Neuronal stem cell (in vitro differentiated cells): ENCODE measurements at regions not wholly inside any gene's neighbourhood (a gene's known extent, or its start where the extent isn't known, plus 50 kb on each side); places are given as distances from the start of the nearest gene placed in this dataset.
"Not testable (repeated sequence)": the region's sequence is repeated elsewhere in the genome, so short reads cannot be mapped to it uniquely, and the experiment has no call there.

Experiments used
- DNase-seq: peaks from one replicate; pipeline ENCODE4 v3.0.0-alpha.2; 2013; ENCODE audit warnings: low spot score
- H2AFZ ChIP-seq: one replicate; pipeline ENCODE4 v1.6.1; 2013; ENCODE audit warnings: mild to moderate bottlenecking, low read length, inconsistent platforms
- H2AK5ac ChIP-seq: 2 replicates; pipeline ENCODE4 v1.6.1; 2013; ENCODE audit warnings: low read depth, mild to moderate bottlenecking, inconsistent platforms, low read length, moderate library complexity, mixed read lengths
- H2BK120ac ChIP-seq: 2 replicates; pipeline ENCODE4 v1.6.1; 2013; ENCODE audit warnings: low read depth, mild to moderate bottlenecking, inconsistent platforms, low read length, moderate library complexity, mixed read lengths
- H2BK12ac ChIP-seq: one replicate; pipeline ENCODE4 v1.6.1; 2013; ENCODE audit warnings: low read length, inconsistent platforms
- H2BK15ac ChIP-seq: 2 replicates; pipeline ENCODE4 v1.6.1; 2013; ENCODE audit warnings: mild to moderate bottlenecking, low read length, inconsistent platforms, mixed read lengths
- H2BK5ac ChIP-seq: one replicate; pipeline ENCODE4 v1.6.1; 2013; ENCODE audit warnings: inconsistent platforms, mild to moderate bottlenecking, low read length, moderate library complexity
- H3K14ac ChIP-seq: one replicate; pipeline ENCODE4 v1.6.1; 2013; ENCODE audit warnings: low read length, inconsistent platforms
- H3K18ac ChIP-seq: 2 replicates; pipeline ENCODE4 v1.6.1; 2013; ENCODE audit warnings: low read length, inconsistent platforms
- H3K23ac ChIP-seq: 2 replicates; pipeline ENCODE4 v1.6.1; 2013; ENCODE audit warnings: low read depth, mild to moderate bottlenecking, mixed read lengths, low read length, inconsistent platforms; ENCODE audit not compliant: poor library complexity
- H3K27ac ChIP-seq: replicated peaks from 3 replicates; pipeline ENCODE4 v1.5.1; 2013; ENCODE audit warnings: low read length, inconsistent platforms
- H3K27me3 ChIP-seq, 3 experiments: 2 replicates each; pipeline ENCODE4 v1.6.1; 2013; ENCODE audit warnings: low read length in 3 of 3, mild to moderate bottlenecking in 2 of 3, inconsistent platforms in 1 of 3, low read depth in 1 of 3, mixed read lengths in 1 of 3, moderate library complexity in 1 of 3; ENCODE audit not compliant: control insufficient read depth in 3 of 3, insufficient read depth in 3 of 3
- H3K36me3 ChIP-seq, 2 donors: replicated peaks in 1 of 2; 2 replicates each; pipeline ENCODE4 v1.6.1; 2013; ENCODE audit warnings: low read length in 2 of 2; ENCODE audit not compliant: control insufficient read depth in 2 of 2, insufficient read depth in 2 of 2
- H3K4ac ChIP-seq: 2 replicates; pipeline ENCODE4 v1.6.1; 2013; ENCODE audit warnings: inconsistent platforms, mild to moderate bottlenecking, low read length, moderate library complexity
- H3K4me1 ChIP-seq, 2 donors: 1 replicate in 1 of 2; 2 replicates in 1 of 2; pipeline ENCODE4 v1.6.1; 2013; ENCODE audit warnings: low read length in 2 of 2, low read depth in 1 of 2; ENCODE audit not compliant: control insufficient read depth in 2 of 2, insufficient read depth in 1 of 2
- H3K4me2 ChIP-seq: one replicate; pipeline ENCODE4 v1.6.1; 2013; ENCODE audit warnings: mild to moderate bottlenecking, low read length, inconsistent platforms; ENCODE audit not compliant: insufficient read depth, poor library complexity, severe bottlenecking
- H3K4me3 ChIP-seq, 2 donors: 2 replicates each; pipeline ENCODE4 v1.5.1; 2013; ENCODE audit warnings: low read length in 2 of 2, mild to moderate bottlenecking in 2 of 2, inconsistent platforms in 1 of 2, moderate library complexity in 1 of 2
- H3K79me1 ChIP-seq: one replicate; pipeline ENCODE4 v1.6.1; 2013; ENCODE audit warnings: low read depth, mild to moderate bottlenecking, inconsistent platforms, low read length, moderate library complexity
- H3K9ac ChIP-seq: one replicate; pipeline ENCODE4 v1.6.1; 2013; ENCODE audit warnings: mild to moderate bottlenecking, low read depth, low read length, inconsistent platforms; ENCODE audit not compliant: poor library complexity
- H3K9me3 ChIP-seq, 2 donors: replicated peaks in 1 of 2; 2 replicates each; pipeline versions ENCODE3 to v1.6.1; 2013; ENCODE audit warnings: low read length in 2 of 2, mild to moderate bottlenecking in 2 of 2, inconsistent platforms in 1 of 2, low read depth in 1 of 2, mixed read lengths in 1 of 2, moderate library complexity in 1 of 2; ENCODE audit not compliant: control insufficient read depth in 2 of 2, insufficient read depth in 1 of 2
- H4K8ac ChIP-seq: one replicate; pipeline ENCODE4 v1.6.1; 2013; ENCODE audit warnings: low read depth, mild to moderate bottlenecking, inconsistent platforms, low read length, moderate library complexity
- H4K91ac ChIP-seq: one replicate; pipeline ENCODE4 v1.6.1; 2013; ENCODE audit warnings: low read length, low read depth, mild to moderate bottlenecking, inconsistent platforms; ENCODE audit not compliant: poor library complexity
- WGBS, 2 donors: extraction: QIAGEN DNeasy Blood & Tissue Kit; methylation state at CpG; one replicate each; pipeline ENCODE4 v1.1.7; 2013; ENCODE audit warnings: missing lambda C conversion rate in 2 of 2, mixed read lengths in 1 of 2; ENCODE audit not compliant: insufficient read length in 2 of 2, insufficient replicate concordance in 1 of 2; ENCODE audit errors: extremely low coverage in 2 of 2; 5-methylcytosine and 5-hydroxymethylcytosine counted together

GRCh38 chr1:209123601-209124000 lies 459.9 kb upstream of the CAMK1G start:
- WGBS, 2 donors = no CpG with 5 or more reads among the region's 2 CpGs
- H3K4me1 ChIP-seq = no peaks in the 10 kb centered on the region
- H3K4ac ChIP-seq = no peak overlapping the region
- no peak overlapping the region for H2BK5ac ChIP-seq
- no peak overlapping the region for H3K18ac ChIP-seq
- H4K8ac ChIP-seq = no peak overlapping the region
- H3K23ac ChIP-seq = no peak overlapping the region
- no peak overlapping the region for H4K91ac ChIP-seq
- H3K14ac ChIP-seq = no peak overlapping the region
- no peak overlapping the region for H2BK15ac ChIP-seq
- no peaks in the 10 kb centered on the region for H3K27me3 ChIP-seq
- no peak overlapping the region for H2BK12ac ChIP-seq
- no peak overlapping the region for H2AFZ ChIP-seq
- H3K9ac ChIP-seq = no peak overlapping the region
- DNase-seq = no peak
- no peak overlapping the region for H2AK5ac ChIP-seq
- H3K79me1 ChIP-seq = no peaks in the 10 kb centered on the region
- no peaks in the 10 kb centered on the region for H3K9me3 ChIP-seq
- H2BK120ac ChIP-seq = no peak overlapping the region
- H3K36me3 ChIP-seq = no peaks in the 10 kb centered on the region
- H3K4me3 ChIP-seq = no peak overlapping the region
- H3K4me2 ChIP-seq = no peak overlapping the region
- H3K27ac ChIP-seq = no peak overlapping the region

GRCh38 chr1:209129091-209129490 lies 454.4 kb upstream of the CAMK1G start:
- not testable (repeated sequence) for H3K9ac ChIP-seq, H3K9me3 ChIP-seq, H3K27me3 ChIP-seq, H2AFZ ChIP-seq, H3K14ac ChIP-seq, H2BK12ac ChIP-seq, H3K4me1 ChIP-seq, H3K4ac ChIP-seq, H3K4me3 ChIP-seq, H4K8ac ChIP-seq, H4K91ac ChIP-seq, H2BK15ac ChIP-seq, H3K27ac ChIP-seq, H3K36me3 ChIP-seq, H3K23ac ChIP-seq, H3K4me2 ChIP-seq, H2BK120ac ChIP-seq, H2BK5ac ChIP-seq, H3K79me1 ChIP-seq, H3K18ac ChIP-seq, DNase-seq, H2AK5ac ChIP-seq
- no CpG with 5 or more reads among the region's 32 CpGs for WGBS, 2 donors

- Histone ChIP-seq H2BK120ac (no peak overlapping the region), H3K23ac (no peak overlapping the region), H3K36me3 (no peaks in the 10 kb centered on the region), H2BK12ac (no peak overlapping the region), H4K8ac (no peak overlapping the region), H4K91ac (no peak overlapping the region), H2AFZ (no peak overlapping the region), H2BK5ac (no peak overlapping the region), H3K18ac (no peak overlapping the region), H3K79me1 (no peaks in the 10 kb centered on the region), H3K27me3 (no peaks in the 10 kb centered on the region), H2AK5ac (no peak overlapping the region), H3K14ac (no peak overlapping the region), H3K27ac (no peak overlapping the region), H3K4me2 (no peak overlapping the region), H3K4me1 (peaks cover 0 to 2% of the 10 kb centered on the region in 2 donors), H2BK15ac (no peak overlapping the region), H3K9ac (no peak overlapping the region), H3K9me3 (peaks cover 0 to 1% of the 10 kb centered on the region in 2 donors), H3K4me3 (no peak overlapping the region), H3K4ac (no peak overlapping the region)
- DNase-seq = no peak
- WGBS, 2 donors = no CpG with 5 or more reads among the region's 7 CpGs
Observed at GRCh38 chr1:209130886-209131285, 452.6 kb upstream of the CAMK1G start.

GRCh38 chr1:209132736-209133467 lies 450.6 kb upstream of the CAMK1G start:
- Histone ChIP-seq H3K79me1 (no peaks in the 10 kb centered on the region), H3K36me3 (no peaks in the 10 kb centered on the region), H3K4me2 (no peak overlapping the region), H2AK5ac (no peak overlapping the region), H3K18ac (no peak overlapping the region), H3K4me3 (no peak overlapping the region), H4K91ac (no peak overlapping the region), H2BK120ac (no peak overlapping the region), H2AFZ (no peak overlapping the region), H2BK15ac (no peak overlapping the region), H3K27me3 (no peaks in the 10 kb centered on the region), H2BK12ac (no peak overlapping the region), H4K8ac (no peak overlapping the region), H3K27ac (no peak overlapping the region), H3K14ac (no peak overlapping the region), H3K4ac (no peak overlapping the region), H3K9me3 (peaks cover 0 to 1% of the 10 kb centered on the region in 2 donors), H2BK5ac (no peak overlapping the region), H3K4me1 (peaks cover 0 to 2% of the 10 kb centered on the region in 2 donors), H3K9ac (no peak overlapping the region), H3K23ac (no peak overlapping the region)
- DNase-seq = no peak
- WGBS, 2 donors = no CpG with 5 or more reads among the region's 17 CpGs
